C4-2B (cell line): ENCODE measurements at regions not wholly inside any gene's neighbourhood (a gene's known extent, or its start where the extent isn't known, plus 50 kb on each side); places are given as distances from the start of the nearest gene placed in this dataset.
A peak's percentile ranks its signal among the peaks of the same experiment; 100 is the strongest.
"Not testable (repeated sequence)": the region's sequence is repeated elsewhere in the genome, so short reads cannot be mapped to it uniquely, and the experiment has no call there.

Experiments used
- H3K27ac ChIP-seq: fragments of 450-650 bp; 2 replicates; pipeline ENCODE4 v1.5.1; 2017
- ZFX ChIP-seq: fragments of 450-650 bp; IDR thresholded peaks from 2 replicates; pipeline ENCODE4 v1.6.1; 2017
- TF ChIP-seq, protein P1 (sequence below): fragments of 450-650 bp; conservative IDR thresholded peaks from 2 replicates; pipeline ENCODE4 v1.5.1; 2017; ENCODE audit warnings: mild to moderate bottlenecking

DNA sequence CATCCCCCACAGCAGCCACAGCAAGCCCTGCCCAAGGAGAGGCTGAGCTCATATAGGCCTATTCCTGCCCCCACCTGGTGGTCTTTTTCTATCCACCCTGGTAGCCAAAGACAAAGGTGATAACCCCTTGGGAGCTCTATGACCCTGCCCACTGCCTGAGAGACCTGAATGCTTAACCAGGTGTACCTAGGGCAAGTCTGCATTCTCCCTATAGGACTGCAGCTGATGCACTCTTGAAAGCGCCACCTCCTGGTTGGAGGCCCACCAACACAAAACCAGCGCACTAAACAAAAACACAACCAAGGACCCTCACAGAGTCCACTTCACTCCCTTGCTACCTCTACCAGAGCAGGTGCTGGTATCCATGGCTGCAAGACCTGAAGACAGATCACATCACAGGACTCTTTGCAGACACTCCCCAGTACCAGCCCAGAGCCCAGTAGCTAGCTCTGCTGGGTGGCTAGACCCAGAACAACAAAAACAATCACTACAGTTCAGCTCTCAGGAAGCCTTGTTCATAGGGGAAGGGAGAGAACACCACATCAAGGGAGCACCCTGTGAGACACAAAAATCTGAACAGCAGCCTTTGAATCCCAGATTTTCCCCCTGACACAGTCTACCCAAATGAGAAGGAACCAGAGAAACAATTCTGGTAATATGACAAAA is 72.8 kb upstream of the SORL1 start:
- not testable (repeated sequence) for H3K27ac ChIP-seq
- TF ChIP-seq, protein P1, sequence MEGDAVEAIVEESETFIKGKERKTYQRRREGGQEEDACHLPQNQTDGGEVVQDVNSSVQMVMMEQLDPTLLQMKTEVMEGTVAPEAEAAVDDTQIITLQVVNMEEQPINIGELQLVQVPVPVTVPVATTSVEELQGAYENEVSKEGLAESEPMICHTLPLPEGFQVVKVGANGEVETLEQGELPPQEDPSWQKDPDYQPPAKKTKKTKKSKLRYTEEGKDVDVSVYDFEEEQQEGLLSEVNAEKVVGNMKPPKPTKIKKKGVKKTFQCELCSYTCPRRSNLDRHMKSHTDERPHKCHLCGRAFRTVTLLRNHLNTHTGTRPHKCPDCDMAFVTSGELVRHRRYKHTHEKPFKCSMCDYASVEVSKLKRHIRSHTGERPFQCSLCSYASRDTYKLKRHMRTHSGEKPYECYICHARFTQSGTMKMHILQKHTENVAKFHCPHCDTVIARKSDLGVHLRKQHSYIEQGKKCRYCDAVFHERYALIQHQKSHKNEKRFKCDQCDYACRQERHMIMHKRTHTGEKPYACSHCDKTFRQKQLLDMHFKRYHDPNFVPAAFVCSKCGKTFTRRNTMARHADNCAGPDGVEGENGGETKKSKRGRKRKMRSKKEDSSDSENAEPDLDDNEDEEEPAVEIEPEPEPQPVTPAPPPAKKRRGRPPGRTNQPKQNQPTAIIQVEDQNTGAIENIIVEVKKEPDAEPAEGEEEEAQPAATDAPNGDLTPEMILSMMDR: peak; percentile 29

DNA sequence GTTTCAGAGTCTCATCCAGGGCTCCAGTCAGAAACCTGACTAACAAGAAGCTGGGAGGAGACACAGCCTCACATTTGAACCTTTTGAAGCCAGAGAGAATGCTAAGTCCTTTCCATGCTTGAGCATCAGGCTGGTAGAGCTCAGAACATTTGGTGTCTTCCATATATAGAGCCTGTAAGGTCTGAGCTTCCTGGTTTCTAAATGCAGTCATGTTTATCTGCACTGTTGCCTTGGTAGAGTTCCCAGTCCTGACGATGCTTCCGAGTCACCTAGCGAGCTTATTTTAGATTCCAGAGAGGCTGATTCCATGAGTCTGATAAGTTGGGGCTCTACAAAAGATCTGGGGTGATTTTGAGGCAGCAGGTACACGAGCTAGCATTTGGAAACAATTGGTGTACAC is 68.4 kb upstream of the SORL1 start:
- H3K27ac ChIP-seq: no peak overlapping the region
- TF ChIP-seq, protein P1: no peak
- no peak for TF ChIP-seq ZFX

DNA sequence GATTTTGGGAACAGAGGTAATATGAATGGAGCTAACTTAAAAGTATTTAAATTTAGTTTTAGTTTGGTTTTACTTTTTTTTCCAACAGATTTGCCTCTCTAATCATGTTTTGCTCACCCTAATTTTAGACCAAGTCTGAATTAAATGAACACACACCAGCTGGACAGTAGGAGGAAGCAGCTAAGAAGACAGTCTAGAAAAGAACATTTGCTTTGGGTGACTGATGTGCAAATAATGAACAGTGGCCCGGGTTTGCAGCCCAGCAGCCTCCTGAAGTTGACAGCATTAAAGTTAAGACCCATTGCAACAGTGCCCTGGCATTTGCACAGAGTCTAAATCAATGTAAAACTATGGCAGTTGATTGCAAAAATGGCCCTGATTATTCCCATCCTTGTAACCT is 66.4 kb upstream of the SORL1 start:
- no peak overlapping the region for H3K27ac ChIP-seq
- TF ChIP-seq, protein P1: no peak
- TF ChIP-seq ZFX: no peak
